GM23338 (cell line): ENCODE measurements at regions not wholly inside any gene's neighbourhood (a gene's known extent, or its start where the extent isn't known, plus 50 kb on each side); places are given as distances from the start of the nearest gene placed in this dataset.

ENCODE experiments used
- ATAC-seq: fragments of 200-7000 bp; cut with Tn5 transposase; 3 replicates; pipeline ENCODE4 v1.9.1; 2020
- DNase-seq: peaks from one replicate; pipeline ENCODE4 v3.0.0-alpha.2; 2015; ENCODE audit warnings: low spot score
- H2AFZ ChIP-seq: fragments of 200-600 bp; sonication (generic); 2 replicates; pipeline ENCODE4 v1.8.0; 2016; ENCODE audit warnings: antibody characterized with exemption, mild to moderate bottlenecking, moderate library complexity
- H3F3A ChIP-seq: fragments of 200-600 bp; sonication (generic); replicated peaks from 2 replicates; pipeline ENCODE4 v1.8.0; 2017; ENCODE audit warnings: antibody characterized with exemption, mixed run types, low read depth
- H3K27ac ChIP-seq: fragments of 200-600 bp; sonication (generic); 2 replicates; pipeline ENCODE4 v1.6.1; 2016; ENCODE audit warnings: low read depth
- H3K27me3 ChIP-seq: fragments of 200-600 bp; sonication (generic); 2 replicates; pipeline ENCODE4 v1.8.0; 2016; ENCODE audit warnings: mild to moderate bottlenecking, mixed run types, moderate library complexity; ENCODE audit not compliant: insufficient read depth
- H3K36me3 ChIP-seq: fragments of 200-600 bp; sonication (generic); 2 replicates; pipeline ENCODE4 v1.8.0; 2016; ENCODE audit warnings: mild to moderate bottlenecking; ENCODE audit not compliant: insufficient read depth
- H3K4me1 ChIP-seq: fragments of 200-600 bp; sonication (generic); 2 replicates; pipeline ENCODE4 v1.8.0; 2016; ENCODE audit warnings: mild to moderate bottlenecking, moderate library complexity; ENCODE audit not compliant: insufficient read depth
- H3K4me2 ChIP-seq: fragments of 200-600 bp; sonication (generic); 2 replicates; pipeline ENCODE4 v1.7.1; 2017; ENCODE audit warnings: mixed run types
- H3K4me3 ChIP-seq: fragments of 200-600 bp; sonication (generic); 2 replicates; pipeline ENCODE4 v1.6.1; 2016; ENCODE audit warnings: mixed run types
- H3K79me2 ChIP-seq: fragments of 200-600 bp; sonication (generic); replicated peaks from 2 replicates; pipeline ENCODE4 v1.8.0; 2017; ENCODE audit warnings: mild to moderate bottlenecking; ENCODE audit not compliant: insufficient read depth
- H3K9me2 ChIP-seq: fragments of 200-600 bp; sonication (generic); 2 replicates; pipeline ENCODE4 v1.8.0; 2017; ENCODE audit not compliant: insufficient read depth
- H4K20me1 ChIP-seq: fragments of 200-600 bp; sonication (generic); replicated peaks from 2 replicates; pipeline ENCODE4 v1.8.0; 2017; ENCODE audit warnings: mild to moderate bottlenecking; ENCODE audit not compliant: insufficient read depth
- H3K27ac Mint-ChIP-seq: 2 replicates; pipeline ENCODE4 v1.8.0; 2020; ENCODE audit warnings: inconsistent platforms, mild to moderate bottlenecking, moderate library complexity, mixed read lengths
- H3K27me3 Mint-ChIP-seq: 3 replicates; pipeline ENCODE4 v1.8.0; 2022; ENCODE audit warnings: low read depth, mild to moderate bottlenecking, moderate library complexity, mixed read lengths, inconsistent platforms; ENCODE audit not compliant: insufficient read depth, poor library complexity
- H3K36me3 Mint-ChIP-seq: 3 replicates; pipeline ENCODE4 v1.8.0; 2021; ENCODE audit warnings: low read depth, mild to moderate bottlenecking, inconsistent platforms, moderate library complexity, mixed read lengths
- H3K4me1 Mint-ChIP-seq: 3 replicates; pipeline ENCODE4 v1.8.0; 2020; ENCODE audit warnings: mild to moderate bottlenecking, inconsistent platforms, mixed read lengths
- H3K4me3 Mint-ChIP-seq: 3 replicates; pipeline ENCODE4 v1.8.0; 2021; ENCODE audit warnings: moderate library complexity, mild to moderate bottlenecking, inconsistent platforms, mixed read lengths
- H3K9me3 Mint-ChIP-seq: 3 replicates; pipeline ENCODE4 v1.8.0; 2020; ENCODE audit warnings: moderate library complexity, mild to moderate bottlenecking, inconsistent platforms, mixed read lengths
- CREB1 ChIP-seq: fragments of 250-450 bp; sonication (Bioruptor Pico); IDR thresholded peaks from 2 replicates; pipeline ENCODE4 v1.5.0; 2020; ENCODE audit warnings: low read depth, mild to moderate bottlenecking, moderate library complexity
- EZH2 ChIP-seq: fragments of 200-600 bp; sonication (generic); IDR thresholded peaks from one replicate; pipeline ENCODE4 v1.8.0; 2017; ENCODE audit warnings: antibody characterized with exemption, mild to moderate bottlenecking, low read depth; ENCODE audit not compliant: unreplicated experiment
- EZH2phosphoT487 ChIP-seq: fragments of 200-600 bp; sonication (generic); IDR thresholded peaks from one replicate; pipeline ENCODE4 v1.8.1; 2018; ENCODE audit warnings: antibody characterized with exemption; ENCODE audit not compliant: unreplicated experiment
- JUNB ChIP-seq: IDR thresholded peaks from one replicate; pipeline ENCODE4 v1.6.1; 2016; ENCODE audit warnings: antibody characterized with exemption; ENCODE audit not compliant: unreplicated experiment
- NANOG ChIP-seq: IDR thresholded peaks from 2 replicates; pipeline ENCODE4 v1.6.1; 2016; ENCODE audit warnings: antibody characterized with exemption, borderline replicate concordance
- STAT1 ChIP-seq: IDR thresholded peaks from one replicate; pipeline ENCODE4 v1.6.1; 2016; ENCODE audit warnings: antibody characterized with exemption; ENCODE audit not compliant: unreplicated experiment
- ZNF114 ChIP-seq: fragments of 250-450 bp; sonication (Bioruptor Pico); IDR thresholded peaks from 2 replicates; pipeline ENCODE4 v1.5.0; 2020; ENCODE audit warnings: mild to moderate bottlenecking, moderate library complexity
- TF ChIP-seq, protein P1 (sequence below): IDR thresholded peaks from one replicate; pipeline ENCODE4 v1.6.1; 2018; ENCODE audit warnings: antibody characterized with exemption; ENCODE audit not compliant: unreplicated experiment
- TF ChIP-seq, protein P2 (sequence below): fragments of 250-450 bp; sonication (Bioruptor Pico); IDR thresholded peaks from 2 replicates; pipeline ENCODE4 v1.5.0; 2020; ENCODE audit warnings: mild to moderate bottlenecking, moderate library complexity

DNA sequence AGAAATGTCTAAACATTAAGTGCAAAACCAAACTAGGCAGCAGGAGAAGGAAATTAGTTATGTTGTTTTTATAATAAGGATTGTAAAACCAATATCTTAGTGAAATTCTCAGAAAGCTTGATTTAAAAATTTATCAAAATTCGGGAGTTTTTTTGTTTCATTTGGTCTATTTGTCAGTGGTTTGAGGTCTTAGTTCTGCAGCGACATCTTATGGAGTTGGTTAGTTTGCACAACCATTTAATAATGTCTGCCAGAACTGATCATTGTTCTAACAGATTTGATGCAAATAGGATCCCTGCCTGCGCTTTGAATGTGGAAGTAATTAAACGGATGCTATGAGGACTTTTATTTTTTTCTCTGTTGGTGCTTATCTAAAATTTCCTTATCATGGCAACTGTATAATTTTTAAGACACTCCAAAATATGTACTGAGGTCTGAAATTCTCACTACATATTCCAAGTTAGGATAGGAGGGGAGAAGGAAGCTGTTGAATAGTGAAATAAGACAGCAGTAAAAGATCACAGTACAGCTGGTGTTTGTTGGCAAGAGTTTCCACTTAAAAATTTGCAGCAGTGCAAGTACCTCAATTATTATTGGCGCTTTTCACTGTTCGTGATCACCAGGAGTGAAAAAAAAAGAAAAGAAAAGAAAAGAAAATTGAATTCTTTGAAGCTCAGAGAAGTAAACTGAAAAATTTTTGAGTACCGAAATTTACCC, 2521.4 kb downstream of the ARAP2 start (continued):
- TF ChIP-seq, protein P1, sequence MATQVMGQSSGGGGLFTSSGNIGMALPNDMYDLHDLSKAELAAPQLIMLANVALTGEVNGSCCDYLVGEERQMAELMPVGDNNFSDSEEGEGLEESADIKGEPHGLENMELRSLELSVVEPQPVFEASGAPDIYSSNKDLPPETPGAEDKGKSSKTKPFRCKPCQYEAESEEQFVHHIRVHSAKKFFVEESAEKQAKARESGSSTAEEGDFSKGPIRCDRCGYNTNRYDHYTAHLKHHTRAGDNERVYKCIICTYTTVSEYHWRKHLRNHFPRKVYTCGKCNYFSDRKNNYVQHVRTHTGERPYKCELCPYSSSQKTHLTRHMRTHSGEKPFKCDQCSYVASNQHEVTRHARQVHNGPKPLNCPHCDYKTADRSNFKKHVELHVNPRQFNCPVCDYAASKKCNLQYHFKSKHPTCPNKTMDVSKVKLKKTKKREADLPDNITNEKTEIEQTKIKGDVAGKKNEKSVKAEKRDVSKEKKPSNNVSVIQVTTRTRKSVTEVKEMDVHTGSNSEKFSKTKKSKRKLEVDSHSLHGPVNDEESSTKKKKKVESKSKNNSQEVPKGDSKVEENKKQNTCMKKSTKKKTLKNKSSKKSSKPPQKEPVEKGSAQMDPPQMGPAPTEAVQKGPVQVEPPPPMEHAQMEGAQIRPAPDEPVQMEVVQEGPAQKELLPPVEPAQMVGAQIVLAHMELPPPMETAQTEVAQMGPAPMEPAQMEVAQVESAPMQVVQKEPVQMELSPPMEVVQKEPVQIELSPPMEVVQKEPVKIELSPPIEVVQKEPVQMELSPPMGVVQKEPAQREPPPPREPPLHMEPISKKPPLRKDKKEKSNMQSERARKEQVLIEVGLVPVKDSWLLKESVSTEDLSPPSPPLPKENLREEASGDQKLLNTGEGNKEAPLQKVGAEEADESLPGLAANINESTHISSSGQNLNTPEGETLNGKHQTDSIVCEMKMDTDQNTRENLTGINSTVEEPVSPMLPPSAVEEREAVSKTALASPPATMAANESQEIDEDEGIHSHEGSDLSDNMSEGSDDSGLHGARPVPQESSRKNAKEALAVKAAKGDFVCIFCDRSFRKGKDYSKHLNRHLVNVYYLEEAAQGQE, result no peak

DNA sequence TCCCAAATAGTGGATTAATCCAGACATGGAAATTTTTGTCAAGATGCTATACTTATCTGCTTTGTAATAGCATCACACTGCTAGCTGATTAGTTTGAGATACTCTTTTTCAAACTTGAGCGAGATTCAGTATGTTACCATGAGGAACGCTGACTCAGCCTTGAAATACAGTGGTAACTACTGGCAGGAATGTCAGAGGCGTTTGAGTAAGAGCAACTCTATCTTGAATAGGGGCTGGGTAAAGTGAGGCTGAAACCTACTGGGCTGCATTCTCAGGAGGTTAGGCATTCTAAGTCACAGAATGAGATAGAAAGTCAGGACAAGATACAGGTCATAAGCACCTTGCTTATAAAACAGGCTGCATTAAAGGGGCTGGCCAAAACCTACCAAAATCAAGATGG, 2519.6 kb downstream of the ARAP2 start:
- Mint-ChIP-seq H3K27me3 (no peaks in the 10 kb centered on the region), H3K4me1 (no peaks in the 10 kb centered on the region; the same call in 2 of the 3 replicates), H3K27ac (peak overlapping the region; percentile 77; the same call in 1 of the 2 replicates), H3K36me3 (no peaks in the 10 kb centered on the region), H3K9me3 (no peaks in the 10 kb centered on the region), H3K4me3 (no peak overlapping the region)
- DNase-seq (peak; percentile 18), ATAC-seq (peak; percentile 48; the same call in 2 of the 3 replicates)
- Histone ChIP-seq H3K79me2 (no peaks in the 10 kb centered on the region), H3K9me2 (peaks cover 6% of the 10 kb centered on the region; the same call in 1 of the 2 replicates), H3K4me2 (no peak overlapping the region), H4K20me1 (no peaks in the 10 kb centered on the region), H3K4me1 (no peaks in the 10 kb centered on the region), H3K27ac (no peak overlapping the region), H3F3A (no peaks in the 10 kb centered on the region), H3K27me3 (no peaks in the 10 kb centered on the region), H2AFZ (no peak overlapping the region; the same call in 1 of the 2 replicates), H3K4me3 (no peak overlapping the region), H3K36me3 (no peaks in the 10 kb centered on the region)
- TF ChIP-seq, protein P1, result no peak
- TF ChIP-seq, protein P2, sequence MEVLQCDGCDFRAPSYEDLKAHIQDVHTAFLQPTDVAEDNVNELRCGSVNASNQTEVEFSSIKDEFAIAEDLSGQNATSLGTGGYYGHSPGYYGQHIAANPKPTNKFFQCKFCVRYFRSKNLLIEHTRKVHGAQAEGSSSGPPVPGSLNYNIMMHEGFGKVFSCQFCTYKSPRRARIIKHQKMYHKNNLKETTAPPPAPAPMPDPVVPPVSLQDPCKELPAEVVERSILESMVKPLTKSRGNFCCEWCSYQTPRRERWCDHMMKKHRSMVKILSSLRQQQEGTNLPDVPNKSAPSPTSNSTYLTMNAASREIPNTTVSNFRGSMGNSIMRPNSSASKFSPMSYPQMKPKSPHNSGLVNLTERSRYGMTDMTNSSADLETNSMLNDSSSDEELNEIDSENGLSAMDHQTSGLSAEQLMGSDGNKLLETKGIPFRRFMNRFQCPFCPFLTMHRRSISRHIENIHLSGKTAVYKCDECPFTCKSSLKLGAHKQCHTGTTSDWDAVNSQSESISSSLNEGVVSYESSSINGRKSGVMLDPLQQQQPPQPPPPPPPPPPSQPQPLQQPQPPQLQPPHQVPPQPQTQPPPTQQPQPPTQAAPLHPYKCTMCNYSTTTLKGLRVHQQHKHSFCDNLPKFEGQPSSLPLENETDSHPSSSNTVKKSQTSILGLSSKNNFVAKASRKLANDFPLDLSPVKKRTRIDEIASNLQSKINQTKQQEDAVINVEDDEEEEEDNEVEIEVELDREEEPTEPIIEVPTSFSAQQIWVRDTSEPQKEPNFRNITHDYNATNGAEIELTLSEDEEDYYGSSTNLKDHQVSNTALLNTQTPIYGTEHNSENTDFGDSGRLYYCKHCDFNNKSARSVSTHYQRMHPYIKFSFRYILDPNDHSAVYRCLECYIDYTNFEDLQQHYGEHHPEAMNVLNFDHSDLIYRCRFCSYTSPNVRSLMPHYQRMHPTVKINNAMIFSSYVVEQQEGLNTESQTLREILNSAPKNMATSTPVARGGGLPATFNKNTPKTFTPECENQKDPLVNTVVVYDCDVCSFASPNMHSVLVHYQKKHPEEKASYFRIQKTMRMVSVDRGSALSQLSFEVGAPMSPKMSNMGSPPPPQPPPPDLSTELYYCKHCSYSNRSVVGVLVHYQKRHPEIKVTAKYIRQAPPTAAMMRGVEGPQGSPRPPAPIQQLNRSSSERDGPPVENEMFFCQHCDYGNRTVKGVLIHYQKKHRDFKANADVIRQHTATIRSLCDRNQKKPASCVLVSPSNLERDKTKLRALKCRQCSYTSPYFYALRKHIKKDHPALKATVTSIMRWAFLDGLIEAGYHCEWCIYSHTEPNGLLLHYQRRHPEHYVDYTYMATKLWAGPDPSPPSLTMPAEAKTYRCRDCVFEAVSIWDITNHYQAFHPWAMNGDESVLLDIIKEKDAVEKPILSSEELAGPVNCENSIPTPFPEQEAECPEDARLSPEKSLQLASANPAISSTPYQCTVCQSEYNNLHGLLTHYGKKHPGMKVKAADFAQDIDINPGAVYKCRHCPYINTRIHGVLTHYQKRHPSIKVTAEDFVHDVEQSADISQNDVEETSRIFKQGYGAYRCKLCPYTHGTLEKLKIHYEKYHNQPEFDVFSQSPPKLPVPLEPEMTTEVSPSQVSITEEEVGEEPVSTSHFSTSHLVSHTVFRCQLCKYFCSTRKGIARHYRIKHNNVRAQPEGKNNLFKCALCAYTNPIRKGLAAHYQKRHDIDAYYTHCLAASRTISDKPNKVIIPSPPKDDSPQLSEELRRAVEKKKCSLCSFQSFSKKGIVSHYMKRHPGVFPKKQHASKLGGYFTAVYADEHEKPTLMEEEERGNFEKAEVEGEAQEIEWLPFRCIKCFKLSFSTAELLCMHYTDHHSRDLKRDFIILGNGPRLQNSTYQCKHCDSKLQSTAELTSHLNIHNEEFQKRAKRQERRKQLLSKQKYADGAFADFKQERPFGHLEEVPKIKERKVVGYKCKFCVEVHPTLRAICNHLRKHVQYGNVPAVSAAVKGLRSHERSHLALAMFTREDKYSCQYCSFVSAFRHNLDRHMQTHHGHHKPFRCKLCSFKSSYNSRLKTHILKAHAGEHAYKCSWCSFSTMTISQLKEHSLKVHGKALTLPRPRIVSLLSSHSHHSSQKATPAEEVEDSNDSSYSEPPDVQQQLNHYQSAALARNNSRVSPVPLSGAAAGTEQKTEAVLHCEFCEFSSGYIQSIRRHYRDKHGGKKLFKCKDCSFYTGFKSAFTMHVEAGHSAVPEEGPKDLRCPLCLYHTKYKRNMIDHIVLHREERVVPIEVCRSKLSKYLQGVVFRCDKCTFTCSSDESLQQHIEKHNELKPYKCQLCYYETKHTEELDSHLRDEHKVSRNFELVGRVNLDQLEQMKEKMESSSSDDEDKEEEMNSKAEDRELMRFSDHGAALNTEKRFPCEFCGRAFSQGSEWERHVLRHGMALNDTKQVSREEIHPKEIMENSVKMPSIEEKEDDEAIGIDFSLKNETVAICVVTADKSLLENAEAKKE (CRISPR knock-in tag), result no peak
- no peak for TF ChIP-seq EZH2
- TF ChIP-seq EZH2phosphoT487, result no peak
- TF ChIP-seq CREB1 (CRISPR knock-in tag), result no peak
- no peak for TF ChIP-seq NANOG
- no peak for TF ChIP-seq JUNB
- no peak for TF ChIP-seq ZNF114 (CRISPR knock-in tag)
- no peak for TF ChIP-seq STAT1
